Fibroblast of lung (primary cell): ENCODE measurements at regions not wholly inside any gene's neighbourhood (a gene's known extent, or its start where the extent isn't known, plus 50 kb on each side); places are given as distances from the start of the nearest gene placed in this dataset.

Experiments
- EZH2 ChIP-seq: IDR thresholded peaks from 2 replicates; pipeline ENCODE4 v1.5.1; 2012; ENCODE audit warnings: low read length, control low read depth, mild to moderate bottlenecking; ENCODE audit errors: missing control alignments
- TF ChIP-seq, protein P1 (sequence below), 2 donors: IDR thresholded peaks in 1 of 2; conservative IDR thresholded peaks in 1 of 2; 1 replicate in 1 of 2; 2 replicates in 1 of 2; pipeline ENCODE4 v1.5.1; 2011 to 2012; ENCODE audit warnings: low read length in 2 of 2, control low read depth in 1 of 2, inconsistent platforms in 1 of 2, low read depth in 1 of 2, mild to moderate bottlenecking in 1 of 2

- TF ChIP-seq, protein P1, sequence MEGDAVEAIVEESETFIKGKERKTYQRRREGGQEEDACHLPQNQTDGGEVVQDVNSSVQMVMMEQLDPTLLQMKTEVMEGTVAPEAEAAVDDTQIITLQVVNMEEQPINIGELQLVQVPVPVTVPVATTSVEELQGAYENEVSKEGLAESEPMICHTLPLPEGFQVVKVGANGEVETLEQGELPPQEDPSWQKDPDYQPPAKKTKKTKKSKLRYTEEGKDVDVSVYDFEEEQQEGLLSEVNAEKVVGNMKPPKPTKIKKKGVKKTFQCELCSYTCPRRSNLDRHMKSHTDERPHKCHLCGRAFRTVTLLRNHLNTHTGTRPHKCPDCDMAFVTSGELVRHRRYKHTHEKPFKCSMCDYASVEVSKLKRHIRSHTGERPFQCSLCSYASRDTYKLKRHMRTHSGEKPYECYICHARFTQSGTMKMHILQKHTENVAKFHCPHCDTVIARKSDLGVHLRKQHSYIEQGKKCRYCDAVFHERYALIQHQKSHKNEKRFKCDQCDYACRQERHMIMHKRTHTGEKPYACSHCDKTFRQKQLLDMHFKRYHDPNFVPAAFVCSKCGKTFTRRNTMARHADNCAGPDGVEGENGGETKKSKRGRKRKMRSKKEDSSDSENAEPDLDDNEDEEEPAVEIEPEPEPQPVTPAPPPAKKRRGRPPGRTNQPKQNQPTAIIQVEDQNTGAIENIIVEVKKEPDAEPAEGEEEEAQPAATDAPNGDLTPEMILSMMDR (conservative IDR thresholded peaks at IDR 0.05 in 1 of 2, IDR thresholded peaks at IDR 0.05 in 1 of 2; ENCODE audit: low read depth in 1 of 2, low read length in 2 of 2), result no peak
- TF ChIP-seq EZH2, result no peak
These were observed 157.3 kb upstream of the SDK2 start for GRCh38 chr17:73801455-73802100.
